ENCODE measurements at regions not wholly inside any gene's neighbourhood (a gene's known extent, or its start where the extent isn't known, plus 50 kb on each side); places are given as distances from the start of the nearest gene placed in this dataset.
"Not testable (repeated sequence)": the region's sequence is repeated elsewhere in the genome, so short reads cannot be mapped to it uniquely, and the experiment has no call there.

- DNase-seq (ENCODE audit: low spot score), result not testable (repeated sequence)
These were observed 52.9 kb upstream of the CSF1 start for GRCh38 chr1:109857702-109858101.

- DNase-seq (ENCODE audit: low spot score), result not testable (repeated sequence)
These were observed 54.7 kb upstream of the CSF1 start for GRCh38 chr1:109855986-109856385.

GRCh38 chr1:109853972-109854371, 56.7 kb upstream of the CSF1 start:
- DNase-seq (ENCODE audit: low spot score), result not testable (repeated sequence)

GRCh38 chr1:109852221-109853015, 58.2 kb upstream of the CSF1 start:
- DNase-seq (ENCODE audit: low spot score), result not testable (repeated sequence)

GRCh38 chr1:109850827-109851226, 59.8 kb upstream of the CSF1 start:
- DNase-seq (ENCODE audit: low spot score), result no peak

- DNase-seq (ENCODE audit: low spot score), result no peak
These were observed 60.5 kb upstream of the CSF1 start for GRCh38 chr1:109850194-109850593.

- no peak for DNase-seq (ENCODE audit: low spot score)
These were observed 61.0 kb upstream of the CSF1 start for GRCh38 chr1:109849655-109850054.

- DNase-seq (ENCODE audit: low spot score), result no peak
These were observed 63.4 kb upstream of the CSF1 start for GRCh38 chr1:109847251-109847650.

GRCh38 chr1:109846846-109847245, 63.8 kb upstream of the CSF1 start:
- no peak for DNase-seq (ENCODE audit: low spot score)

- DNase-seq (ENCODE audit: low spot score), result no peak
These were observed 64.5 kb upstream of the CSF1 start for GRCh38 chr1:109846162-109846561.

- DNase-seq (ENCODE audit: low spot score), result no peak
These were observed 65.0 kb upstream of the CSF1 start for GRCh38 chr1:109845658-109846057.

- DNase-seq (ENCODE audit: low spot score), result no peak
These were observed 66.0 kb upstream of the CSF1 start for GRCh38 chr1:109844609-109845008.

GRCh38 chr1:109840011-109840629, 70.5 kb upstream of the CSF1 start:
- no peak for DNase-seq (ENCODE audit: low spot score)

- not testable (repeated sequence) for DNase-seq (ENCODE audit: low spot score)
These were observed 71.4 kb upstream of the CSF1 start for GRCh38 chr1:109839276-109839675.

GRCh38 chr1:109838838-109839240, 71.8 kb upstream of the CSF1 start:
- peak; percentile 18 for DNase-seq (ENCODE audit: low spot score)

- DNase-seq (ENCODE audit: low spot score), result no peak
These were observed 72.6 kb upstream of the CSF1 start for GRCh38 chr1:109837852-109838570.

- not testable (repeated sequence) for DNase-seq (ENCODE audit: low spot score)
These were observed 71.9 kb upstream of the EPS8L3 start for GRCh38 chr1:109835645-109836044.

GRCh38 chr1:109834951-109835350, 71.2 kb upstream of the EPS8L3 start:
- no peak for DNase-seq (ENCODE audit: low spot score)

GRCh38 chr1:109832945-109833344, 69.2 kb upstream of the EPS8L3 start:
- DNase-seq (ENCODE audit: low spot score), result no peak

- no peak for DNase-seq (ENCODE audit: low spot score)
These were observed 65.2 kb upstream of the EPS8L3 start for GRCh38 chr1:109828756-109829505.

GRCh38 chr1:109827986-109828385, 64.3 kb upstream of the EPS8L3 start:
- no peak for DNase-seq (ENCODE audit: low spot score)

- no peak for DNase-seq (ENCODE audit: low spot score)
These were observed 63.7 kb upstream of the EPS8L3 start for GRCh38 chr1:109827466-109827865.

All from HT-29 (cell line).